Stimulated activated CD8-positive, alpha-beta memory T cell treated with anti-CD3 and anti-CD28 coated beads, Interleukin-7, amount 100 ng/mL, for 1 hour (primary cell): ENCODE measurements at regions not wholly inside any gene's neighbourhood (a gene's known extent, or its start where the extent isn't known, plus 50 kb on each side); places are given as distances from the start of the nearest gene placed in this dataset.

Experiments
- DNase-seq, 2 donors: peaks; one replicate each; pipeline ENCODE4 v3.0.0-alpha.2; 2020; ENCODE audit warnings: low read depth in 2 of 2

DNA sequence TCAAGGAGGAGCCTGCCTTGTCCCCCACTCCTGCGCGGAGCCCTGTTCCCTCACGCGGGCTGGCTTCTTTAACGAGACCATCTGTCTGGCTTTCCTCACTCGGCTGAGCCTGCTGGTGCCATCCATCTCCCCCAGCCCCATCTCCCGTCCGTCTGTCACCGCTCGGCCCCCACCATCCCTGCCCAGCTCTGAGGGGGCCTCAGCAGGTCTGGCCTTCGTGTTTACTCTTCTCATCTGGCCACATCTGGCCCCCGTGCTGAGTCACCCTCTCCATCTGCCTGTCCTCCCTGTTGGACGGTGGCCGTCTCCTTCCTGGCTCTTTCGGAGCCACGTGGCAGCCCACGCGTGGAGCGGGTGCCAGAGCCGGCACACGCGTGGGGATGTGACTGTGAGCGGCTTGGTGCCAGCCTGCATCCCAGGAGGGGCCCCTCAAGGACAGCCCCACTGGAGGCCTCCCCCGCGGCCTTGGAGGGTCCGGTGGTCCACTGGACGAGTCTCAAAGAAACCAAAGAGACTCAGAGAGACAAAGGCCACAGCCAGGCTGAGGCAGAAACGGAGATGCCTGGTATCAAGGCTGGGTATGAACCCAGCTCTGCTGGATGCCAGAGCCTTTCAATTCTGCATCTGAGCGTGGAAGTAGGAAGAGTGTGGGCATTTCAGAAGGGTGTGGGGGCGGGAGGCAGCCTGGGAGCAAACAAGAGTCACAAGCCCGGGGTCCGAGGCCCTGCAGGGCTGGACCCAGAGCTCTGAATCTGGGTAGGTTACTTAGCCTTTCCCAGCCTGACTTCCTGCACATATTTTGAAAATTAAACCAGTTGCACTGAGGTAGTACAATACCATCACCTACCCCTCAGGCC is 76.7 kb upstream of the UNC5A start:
- DNase-seq, result no peak

DNA sequence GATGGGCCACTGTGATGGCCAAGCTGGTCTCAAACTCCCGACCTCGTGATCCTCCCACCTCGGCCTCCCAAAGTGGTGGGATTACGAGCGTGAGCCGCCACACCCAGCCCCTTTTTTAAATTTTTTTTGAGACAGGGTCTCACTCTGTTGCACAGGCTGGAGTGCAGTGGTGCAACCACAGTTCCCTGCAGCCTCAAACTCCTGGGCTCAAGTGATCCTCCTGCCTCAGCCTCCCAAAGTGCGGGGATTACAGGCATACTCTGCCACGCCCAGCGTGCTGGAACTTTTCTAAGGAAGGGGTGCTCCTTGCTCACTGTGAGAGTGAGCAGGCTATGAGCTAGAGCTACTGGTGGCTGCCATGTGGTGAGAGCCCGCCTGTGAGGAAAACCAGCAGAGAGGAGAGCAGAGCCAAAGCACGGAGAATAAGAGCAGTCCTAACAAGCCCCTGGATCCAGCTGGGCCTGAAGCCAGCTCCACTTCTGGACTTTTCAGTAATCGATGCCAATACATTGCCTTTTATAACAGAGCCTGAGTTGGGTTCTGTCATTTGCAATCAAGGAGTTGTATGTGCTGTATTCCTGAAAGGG is 75.5 kb upstream of the UNC5A start:
- DNase-seq, result no peak

DNA sequence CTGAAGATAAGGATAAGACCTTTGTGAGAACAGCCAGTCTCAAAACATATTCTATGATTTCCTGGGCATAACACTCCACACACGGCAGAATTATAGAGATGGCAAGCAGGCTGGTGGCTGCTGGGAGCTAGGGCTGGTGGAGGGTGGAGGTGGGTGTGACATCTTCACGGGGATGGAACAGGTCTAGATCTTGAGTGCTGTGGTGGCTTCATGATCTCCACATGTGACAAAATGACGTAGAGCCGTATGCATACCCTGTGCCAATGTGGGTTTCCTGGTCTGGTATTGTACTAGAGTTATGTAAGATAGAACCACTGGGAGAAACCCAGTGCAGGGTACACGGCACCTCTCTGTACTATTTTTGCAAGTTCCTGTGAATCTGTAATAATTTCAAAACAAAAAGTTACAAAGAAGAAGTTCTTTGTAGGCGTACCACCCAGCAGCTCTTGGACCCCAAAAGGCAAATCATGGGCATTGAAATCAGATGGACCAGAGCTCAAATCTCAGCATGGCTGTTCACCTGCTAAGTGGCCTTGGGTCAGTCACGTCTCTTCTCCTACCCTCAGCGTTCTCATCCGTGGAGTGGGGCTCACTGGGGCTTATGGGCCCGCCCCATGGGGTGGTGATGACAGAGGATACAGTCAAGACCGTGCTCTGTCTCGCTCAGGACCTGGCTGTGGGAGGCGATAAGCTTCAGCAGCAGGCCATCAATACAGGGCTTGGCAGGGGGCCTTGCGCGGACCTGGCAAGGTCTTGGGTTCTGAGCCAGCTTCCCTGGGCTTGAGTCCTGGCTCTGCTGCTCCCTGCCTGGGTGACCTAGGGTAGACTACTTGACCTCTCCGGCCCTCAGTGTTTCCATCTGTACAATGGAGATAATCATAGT is 74.7 kb upstream of the UNC5A start:
- DNase-seq, result no peak

DNA sequence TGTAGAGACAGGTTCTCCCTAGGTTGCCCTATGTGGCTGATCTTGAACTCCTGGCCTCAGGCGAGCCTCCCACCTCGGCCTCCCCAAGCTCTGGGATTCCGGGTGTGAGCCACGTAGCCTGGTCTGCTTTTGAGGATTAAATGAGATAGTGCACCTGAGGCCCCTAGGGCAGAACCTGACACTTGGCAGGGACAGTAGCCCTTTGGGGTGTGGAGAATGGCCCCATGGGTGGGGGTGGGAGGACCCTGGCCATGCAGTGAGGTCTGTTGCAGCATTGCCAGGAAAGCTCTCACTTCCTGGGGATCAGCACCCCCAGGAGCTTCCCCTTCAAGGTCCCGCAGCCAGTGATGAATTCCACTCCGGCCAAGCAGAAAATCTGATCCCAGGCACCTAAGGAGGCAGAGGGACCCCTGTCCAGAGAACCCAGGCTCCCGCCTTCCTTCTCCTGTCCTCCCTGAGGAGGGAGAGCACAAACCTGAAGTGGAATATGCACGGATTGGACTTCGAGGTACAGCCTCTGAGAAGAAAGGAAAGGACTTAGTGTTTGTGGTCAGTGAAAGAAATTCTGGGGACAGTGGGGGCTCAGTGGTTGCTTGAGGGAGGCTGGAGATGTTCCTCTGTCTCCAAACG is 73.9 kb upstream of the UNC5A start:
- no peak for DNase-seq

DNA sequence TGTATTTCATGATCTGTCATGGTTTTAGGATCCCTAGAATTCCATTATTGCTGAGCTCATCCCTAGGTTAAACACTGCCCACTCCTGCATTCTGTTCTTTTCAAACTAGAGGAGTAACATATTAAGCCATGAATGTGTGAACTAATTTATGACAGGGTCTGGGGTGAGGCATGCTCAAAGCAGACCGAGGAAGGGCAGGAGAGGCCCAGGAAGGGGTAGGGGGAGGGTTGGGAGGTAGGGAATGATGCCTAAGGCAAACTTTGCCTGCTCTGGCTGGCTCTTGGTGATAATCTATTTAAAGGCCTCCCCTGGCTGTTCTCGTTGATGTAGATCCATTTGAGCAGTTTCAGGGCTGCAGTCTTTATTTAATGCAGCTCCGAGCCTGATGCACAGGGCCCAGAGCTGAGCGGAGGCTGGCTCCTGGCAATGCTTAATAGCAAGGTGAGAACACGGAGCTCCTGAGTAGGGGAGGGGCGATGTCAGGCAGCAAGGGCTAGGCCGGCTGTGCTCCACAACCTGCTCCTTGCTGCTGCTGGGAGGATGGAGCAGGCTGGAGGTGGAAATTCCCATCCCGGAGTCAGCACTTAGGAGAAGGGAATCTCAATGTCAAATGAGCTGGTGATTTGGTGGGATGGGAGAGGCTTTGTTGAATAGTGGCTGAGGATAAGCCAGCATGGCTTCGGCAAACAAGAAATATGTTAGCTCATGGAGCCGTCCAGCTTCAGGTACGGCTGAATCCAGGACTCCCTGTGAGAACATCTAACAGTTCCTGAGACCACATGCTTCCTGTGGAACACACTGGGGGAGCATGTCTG is 73.2 kb upstream of the UNC5A start:
- no peak for DNase-seq

DNA sequence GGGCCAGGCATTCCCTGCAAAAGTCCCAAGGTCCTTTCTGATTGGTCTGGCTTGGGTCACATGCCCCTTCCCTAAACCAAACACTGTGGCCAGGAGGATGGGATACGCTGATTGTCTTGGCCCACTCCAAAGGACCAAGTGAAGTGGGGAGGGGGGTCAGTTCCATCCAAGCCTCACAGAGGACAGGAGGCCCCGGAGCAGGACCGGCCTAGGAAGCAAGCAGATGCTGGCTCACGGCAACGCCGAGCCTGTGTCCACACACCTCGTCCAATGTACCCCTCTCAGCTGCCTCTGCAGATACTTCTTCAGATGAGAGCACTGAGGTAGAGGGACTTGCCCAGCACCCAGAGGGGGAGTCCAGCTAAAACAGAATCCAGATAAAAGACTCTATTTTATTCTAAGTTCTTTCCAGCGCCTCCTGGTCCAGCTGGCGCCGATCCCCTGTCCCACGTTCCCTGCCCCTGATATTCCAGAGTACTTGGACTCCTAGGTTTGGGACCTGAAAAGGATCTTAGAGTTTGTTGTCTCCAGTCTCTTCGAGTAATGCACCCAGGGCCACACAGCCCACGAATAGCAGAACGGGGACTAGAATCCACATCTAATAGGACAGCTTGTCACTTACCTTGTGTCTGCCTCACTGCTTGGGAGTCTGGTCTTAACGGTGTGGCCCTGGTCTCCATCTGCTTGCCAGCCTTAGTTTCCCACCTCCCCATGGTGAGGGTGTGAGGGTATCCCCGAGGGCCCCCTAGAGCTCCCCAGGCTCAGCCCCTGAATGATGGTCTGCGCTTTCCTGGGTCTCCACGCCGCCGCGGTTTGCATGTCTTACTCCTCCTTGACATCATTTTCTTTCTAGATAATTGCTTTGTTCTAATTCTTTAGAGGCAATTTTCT is 72.4 kb upstream of the UNC5A start:
- DNase-seq, result no peak

DNA sequence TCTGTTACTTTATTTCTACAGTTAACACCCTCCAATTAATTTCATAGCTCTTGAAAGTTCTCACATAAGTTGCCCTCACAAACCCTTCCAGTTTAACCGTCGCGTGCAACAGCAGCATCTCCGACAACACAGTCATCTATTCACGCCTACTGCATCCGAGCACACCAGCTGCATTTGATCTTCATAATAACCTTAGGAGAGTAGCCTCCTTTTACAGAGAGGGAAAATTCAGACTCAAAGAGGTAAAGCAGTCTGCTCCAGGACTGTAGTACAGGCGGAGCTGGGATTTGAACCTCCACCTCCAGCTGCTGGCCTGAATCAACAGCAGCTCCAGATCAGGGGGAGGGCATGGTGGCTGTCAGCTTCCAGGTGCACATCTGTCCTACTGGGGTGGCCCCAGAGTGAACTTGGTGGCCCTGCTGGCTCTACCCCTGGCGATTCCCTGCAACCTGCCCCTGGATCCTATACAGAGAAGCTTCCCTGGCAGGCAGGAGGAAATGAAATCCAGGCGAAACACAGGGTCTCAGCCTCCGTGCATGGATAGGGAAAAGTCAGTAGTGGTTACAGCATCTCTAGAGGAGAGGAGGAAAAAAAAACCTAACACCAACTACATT is 71.6 kb upstream of the UNC5A start:
- DNase-seq, result no peak

DNA sequence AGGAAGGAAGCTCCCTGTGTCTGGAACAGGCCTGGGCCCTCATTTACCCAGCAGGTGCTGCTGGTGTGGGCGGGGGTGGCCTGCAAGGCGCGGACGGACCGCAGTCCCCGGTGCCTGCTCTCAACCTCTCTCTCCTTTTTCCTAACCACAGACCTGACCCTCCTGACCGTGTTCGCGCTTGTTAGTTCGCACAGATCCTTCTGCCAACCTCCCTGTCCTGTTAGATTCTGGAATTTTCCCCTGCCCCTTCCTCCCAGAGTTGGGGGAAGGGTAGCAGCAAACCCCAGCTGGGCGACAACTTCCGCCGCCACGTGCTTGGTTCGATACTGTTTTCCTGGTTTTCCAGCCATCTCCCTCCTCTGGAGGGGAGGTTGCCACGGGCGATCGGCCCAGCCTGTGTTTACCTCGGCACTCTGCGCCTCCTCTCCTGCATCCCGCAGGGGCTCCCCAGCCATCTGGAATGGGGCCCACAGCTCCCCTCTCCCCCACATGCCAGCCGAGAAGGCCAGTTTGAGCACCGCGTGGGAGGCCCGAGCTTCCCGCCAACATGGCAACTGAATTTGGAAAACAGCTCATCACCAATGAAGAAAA is 70.8 kb upstream of the UNC5A start:
- DNase-seq, result no peak

DNA sequence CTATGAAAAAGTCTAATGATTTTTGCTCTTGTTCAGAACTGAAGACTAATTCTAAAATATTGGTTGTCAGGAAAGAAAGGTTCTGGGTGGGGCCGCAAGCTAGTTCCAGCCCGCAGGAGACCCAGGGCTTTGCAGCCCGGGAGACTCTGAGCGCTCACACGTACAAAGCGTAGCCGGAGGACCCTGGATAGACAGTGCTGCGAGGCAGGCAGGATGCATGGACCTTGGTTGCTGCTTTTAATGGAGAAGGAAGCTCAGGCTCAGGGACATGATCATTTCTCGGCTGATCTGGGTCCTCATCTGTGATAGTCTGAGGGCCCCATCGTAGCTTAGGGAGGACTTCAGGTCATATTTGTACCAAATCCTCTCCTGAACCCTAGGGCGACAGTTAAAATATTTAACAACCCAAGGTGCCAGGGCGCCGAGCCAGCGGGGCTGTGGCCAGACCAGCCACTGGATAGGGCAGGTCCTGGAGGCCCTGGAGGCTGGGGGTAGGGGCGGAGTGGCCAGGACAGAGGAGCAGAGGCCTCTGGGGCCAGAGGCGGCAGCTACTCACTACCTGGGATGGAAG is 70.1 kb upstream of the UNC5A start:
- no peak for DNase-seq

DNA sequence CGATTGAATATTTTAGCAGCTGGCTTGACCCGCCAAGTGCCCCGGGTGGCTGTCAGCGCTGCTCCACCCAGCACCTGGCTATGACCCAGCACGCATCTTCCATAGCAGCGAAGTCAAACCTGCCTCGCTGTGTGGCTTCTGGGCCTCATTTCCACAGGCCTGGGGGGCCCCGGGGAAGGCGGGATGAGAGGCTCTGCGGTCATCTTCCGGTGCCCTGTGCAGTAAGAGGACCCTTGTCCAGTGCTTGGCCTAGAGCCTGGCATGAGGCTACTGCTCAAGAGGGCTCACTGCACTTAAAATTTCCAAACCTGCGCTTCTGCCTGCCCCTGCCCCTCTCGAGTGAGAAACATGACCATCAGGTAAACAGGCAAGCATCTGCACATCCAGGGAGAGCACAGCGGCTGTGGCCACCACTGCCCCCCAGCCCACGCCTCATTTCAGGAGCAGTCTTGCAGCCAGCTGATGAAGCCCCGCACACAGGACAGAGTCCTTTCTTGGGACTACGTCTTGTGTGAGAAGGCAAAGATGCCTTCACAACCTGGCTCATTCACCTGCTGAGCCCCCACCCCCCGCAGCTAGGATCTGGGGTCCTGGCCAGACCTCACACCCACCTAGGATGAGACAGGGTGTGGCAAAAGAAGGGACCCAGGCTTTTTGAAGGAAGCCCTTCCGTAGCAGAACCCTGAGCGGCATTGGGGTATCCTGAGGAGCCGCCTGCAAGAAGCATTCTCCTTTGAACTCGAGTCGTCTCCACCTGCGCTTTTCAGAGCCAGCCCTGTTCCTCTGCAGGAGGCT is 69.5 kb upstream of the UNC5A start:
- no peak for DNase-seq

DNA sequence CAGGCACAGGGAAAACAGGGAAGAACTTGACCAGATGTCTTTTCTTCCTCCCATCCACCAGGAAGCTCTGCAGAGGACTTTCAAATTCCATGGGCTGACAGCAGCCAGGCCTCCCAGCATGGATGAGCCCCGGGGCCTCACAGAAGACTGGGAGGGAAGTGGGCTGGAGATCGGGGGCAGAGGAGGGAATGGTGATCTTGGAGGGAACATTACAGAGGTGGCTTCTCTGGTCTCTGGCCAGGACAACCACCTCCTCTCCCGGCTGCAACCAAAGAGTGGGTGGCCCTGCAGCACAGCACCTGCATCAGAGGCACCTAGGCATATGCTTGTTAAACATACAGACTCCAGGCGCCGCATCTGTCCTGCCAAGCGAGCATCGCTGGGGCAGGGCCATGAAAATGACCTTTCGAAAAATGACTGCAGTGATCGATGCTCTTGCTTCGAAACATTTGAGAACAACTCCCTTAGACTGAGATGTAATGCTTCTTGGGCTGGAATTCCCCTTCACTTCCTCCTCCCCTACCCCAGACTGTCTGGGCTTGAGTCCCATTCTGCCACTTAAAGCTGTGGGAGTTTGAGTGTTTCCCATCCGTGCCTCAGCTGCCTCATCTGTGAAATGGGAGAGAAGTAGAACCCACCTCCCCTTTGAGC is 68.7 kb upstream of the UNC5A start:
- no peak for DNase-seq

DNA sequence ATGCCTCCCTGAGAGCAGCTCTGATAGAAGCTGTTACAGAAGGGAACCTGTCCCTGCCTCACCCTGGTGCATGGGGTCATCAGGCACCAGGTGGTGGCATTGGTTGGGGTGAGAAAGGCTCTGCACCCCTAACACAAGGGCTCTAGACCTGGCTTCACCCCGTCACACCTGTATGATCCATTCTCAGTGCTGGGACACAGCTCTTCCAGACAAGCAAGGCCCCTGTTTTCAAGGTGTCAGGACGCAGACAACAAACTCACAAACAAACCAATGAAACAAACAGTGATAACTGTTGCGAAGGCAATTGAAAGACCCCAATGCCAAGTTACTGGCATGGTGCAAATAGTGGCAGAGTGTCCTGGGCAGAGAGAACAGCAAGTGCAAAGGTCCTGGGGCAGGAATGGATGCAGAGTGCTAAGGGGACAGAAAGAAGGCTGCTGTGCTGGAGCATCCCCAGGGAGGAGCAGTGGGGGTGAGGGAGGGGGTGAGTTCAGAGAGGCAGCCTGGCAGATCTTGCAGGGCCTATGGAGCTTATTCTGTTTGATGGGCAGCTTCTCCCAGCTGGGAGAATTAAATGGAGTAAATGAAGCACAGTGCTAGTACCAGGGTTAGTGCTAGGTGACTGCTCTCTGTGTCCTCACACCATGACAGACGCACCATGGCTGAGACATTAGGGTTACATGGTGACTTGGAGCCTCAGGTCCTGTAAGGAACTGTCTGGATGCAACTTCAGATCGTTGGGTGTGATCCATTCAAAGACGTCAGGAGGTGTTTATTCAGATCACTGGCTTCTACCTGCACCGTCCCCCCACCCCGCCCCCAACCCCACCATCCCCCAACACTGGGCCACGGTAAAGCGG is 67.9 kb upstream of the UNC5A start:
- DNase-seq, result no peak

DNA sequence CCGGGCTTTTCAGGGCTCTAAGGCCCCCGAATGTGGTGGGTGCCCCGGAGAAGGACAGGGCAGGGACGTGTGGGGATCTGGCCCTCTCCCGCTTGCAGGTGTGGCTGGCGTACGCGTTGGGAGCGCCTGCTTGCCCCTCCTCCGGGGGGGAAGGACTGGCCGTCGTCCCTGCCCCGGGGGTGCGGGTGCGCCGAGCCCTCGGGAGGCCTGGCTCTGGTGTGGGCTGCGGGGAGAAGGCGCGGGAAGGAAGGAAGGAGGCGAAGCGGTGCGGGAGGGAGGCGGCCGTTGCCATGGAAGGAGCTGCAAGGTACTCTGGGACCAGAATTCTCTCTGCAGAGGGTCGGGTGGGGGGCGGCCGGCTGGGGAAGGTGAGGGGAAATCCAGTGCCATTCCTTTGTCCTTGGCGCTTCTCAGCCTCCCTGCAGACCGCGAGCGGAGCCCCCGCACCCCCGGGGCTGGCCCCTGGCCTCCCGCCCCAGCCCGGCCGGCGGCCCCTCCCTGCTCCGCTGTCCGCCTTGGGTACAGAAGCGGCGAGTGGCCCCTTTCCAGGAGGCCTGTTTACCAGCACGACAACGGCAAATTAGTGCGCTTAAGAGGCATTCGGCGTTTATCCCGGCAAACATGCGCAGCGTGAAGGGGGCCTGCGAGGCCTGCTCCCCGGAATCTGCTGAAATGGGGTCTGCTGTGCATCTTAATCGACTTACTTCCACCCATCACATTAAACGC is 67.1 kb upstream of the UNC5A start:
- DNase-seq, result no peak

DNA sequence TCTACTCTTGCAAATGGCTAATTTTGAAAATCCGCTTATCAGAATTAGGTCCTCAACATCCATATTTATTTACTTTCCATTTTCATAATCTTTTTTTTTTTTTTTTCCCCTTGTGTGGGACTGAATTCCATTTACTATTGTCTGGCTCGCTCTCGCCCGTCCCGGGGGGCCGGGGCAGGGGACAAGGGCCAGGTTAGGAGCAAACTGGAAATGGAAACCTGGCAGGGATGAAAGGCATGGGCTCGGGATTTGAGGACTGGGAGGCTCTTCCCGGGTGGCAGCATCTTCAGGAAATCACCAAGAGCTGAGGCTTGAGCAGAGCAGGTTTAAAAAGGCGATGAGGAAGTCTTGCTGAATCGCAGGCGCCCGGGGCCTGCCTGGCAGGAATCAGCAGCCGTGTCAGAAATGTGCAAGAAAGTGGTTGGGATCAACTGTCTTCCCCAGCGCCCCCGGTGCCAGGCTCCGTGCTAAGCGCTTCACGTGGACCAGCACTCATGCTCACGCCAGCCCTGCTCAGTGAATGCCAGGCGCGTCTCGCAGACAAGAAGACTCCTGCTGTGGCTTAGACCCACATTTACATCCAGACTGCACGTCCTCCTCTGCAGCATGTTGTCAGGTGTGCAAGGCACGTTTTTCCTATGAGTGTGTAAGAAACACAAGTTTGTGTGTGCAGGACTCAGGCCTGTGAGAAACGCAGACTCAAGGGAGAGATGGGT is 66.3 kb upstream of the UNC5A start:
- no peak for DNase-seq

DNA sequence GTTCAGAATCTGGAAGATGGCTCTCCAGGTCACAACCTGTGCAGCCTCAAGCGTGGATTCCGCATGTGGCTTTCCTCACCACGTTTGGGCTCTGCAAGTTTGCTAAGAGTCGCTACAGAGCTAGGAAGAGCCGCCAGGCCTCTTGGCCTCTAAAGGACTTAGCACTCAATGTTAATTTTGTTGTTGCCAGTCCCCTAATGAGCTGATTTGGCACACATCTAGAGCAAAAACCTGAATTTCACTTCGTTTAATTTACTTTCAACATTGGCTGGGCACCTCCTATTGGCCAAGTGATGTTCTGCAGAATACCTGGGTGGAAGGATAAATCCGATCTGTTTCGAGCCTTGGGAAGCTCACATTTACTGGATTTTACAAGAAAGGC is 65.8 kb upstream of the UNC5A start:
- DNase-seq, result no peak
